ENCODE measurements at regions not wholly inside any gene's neighbourhood (a gene's known extent, or its start where the extent isn't known, plus 50 kb on each side); places are given as distances from the start of the nearest gene placed in this dataset.

DNA sequence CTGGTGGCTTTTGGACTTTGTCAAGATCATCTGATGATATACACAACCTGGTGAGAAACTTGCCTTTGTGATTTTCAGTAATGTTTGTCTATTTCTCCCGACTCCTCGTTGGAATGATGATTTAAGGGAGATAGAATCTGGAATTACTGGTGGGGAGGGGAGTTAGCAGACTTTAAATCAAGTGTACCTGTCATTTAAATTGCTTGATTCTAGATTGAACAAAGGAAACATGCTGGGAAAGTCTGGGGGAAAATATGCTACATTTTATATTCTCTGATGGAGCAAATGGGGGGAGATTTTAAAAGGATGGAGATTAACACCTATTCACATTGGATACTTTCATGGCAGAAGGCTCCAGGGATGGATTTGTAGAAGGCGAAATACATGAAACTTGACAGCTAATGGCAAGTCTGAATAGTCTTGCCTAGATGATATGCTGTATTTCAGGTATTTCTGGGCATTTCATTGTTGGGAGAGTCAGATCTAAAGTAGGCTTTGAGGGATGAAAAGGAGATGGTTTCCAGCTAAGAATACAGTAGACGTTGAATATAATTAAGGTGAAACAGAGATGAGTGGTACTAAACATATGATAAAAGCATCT, 189.1 kb upstream of the PDZRN3 start:
- TF ChIP-seq POLR2A (IDR thresholded peaks at IDR 0.05; ENCODE audit: low read depth, low read length) (no peak), JUND (IDR thresholded peaks at IDR 0.05; ENCODE audit: low read depth, low read length) (no peak), EZH2 (IDR thresholded peaks at IDR 0.05; ENCODE audit: borderline replicate concordance, control insufficient read depth, low read depth, low read length) (no peak), GABPA (IDR thresholded peaks at IDR 0.05; ENCODE audit: low read depth) (no peak), FOXM1 (IDR thresholded peaks at IDR 0.05; ENCODE audit: low read depth, low read length) (no peak), CBX5 (IDR thresholded peaks at IDR 0.05; ENCODE audit: low read depth) (no peak)
- TF ChIP-seq, protein P1, sequence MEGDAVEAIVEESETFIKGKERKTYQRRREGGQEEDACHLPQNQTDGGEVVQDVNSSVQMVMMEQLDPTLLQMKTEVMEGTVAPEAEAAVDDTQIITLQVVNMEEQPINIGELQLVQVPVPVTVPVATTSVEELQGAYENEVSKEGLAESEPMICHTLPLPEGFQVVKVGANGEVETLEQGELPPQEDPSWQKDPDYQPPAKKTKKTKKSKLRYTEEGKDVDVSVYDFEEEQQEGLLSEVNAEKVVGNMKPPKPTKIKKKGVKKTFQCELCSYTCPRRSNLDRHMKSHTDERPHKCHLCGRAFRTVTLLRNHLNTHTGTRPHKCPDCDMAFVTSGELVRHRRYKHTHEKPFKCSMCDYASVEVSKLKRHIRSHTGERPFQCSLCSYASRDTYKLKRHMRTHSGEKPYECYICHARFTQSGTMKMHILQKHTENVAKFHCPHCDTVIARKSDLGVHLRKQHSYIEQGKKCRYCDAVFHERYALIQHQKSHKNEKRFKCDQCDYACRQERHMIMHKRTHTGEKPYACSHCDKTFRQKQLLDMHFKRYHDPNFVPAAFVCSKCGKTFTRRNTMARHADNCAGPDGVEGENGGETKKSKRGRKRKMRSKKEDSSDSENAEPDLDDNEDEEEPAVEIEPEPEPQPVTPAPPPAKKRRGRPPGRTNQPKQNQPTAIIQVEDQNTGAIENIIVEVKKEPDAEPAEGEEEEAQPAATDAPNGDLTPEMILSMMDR (IDR thresholded peaks at IDR 0.05 in 2 of 3, conservative IDR thresholded peaks at IDR 0.05 in 1 of 3; ENCODE audit: control insufficient read depth in 2 of 3, extremely low read depth in 1 of 3, insufficient read depth in 1 of 3, low read depth in 3 of 3, low read length in 3 of 3), result no peak

All from GM12878 (cell line).